ENCODE measurements at regions not wholly inside any gene's neighbourhood (a gene's known extent, or its start where the extent isn't known, plus 50 kb on each side); places are given as distances from the start of the nearest gene placed in this dataset.
"Not testable (repeated sequence)": the region's sequence is repeated elsewhere in the genome, so short reads cannot be mapped to it uniquely, and the experiment has no call there.

DNA sequence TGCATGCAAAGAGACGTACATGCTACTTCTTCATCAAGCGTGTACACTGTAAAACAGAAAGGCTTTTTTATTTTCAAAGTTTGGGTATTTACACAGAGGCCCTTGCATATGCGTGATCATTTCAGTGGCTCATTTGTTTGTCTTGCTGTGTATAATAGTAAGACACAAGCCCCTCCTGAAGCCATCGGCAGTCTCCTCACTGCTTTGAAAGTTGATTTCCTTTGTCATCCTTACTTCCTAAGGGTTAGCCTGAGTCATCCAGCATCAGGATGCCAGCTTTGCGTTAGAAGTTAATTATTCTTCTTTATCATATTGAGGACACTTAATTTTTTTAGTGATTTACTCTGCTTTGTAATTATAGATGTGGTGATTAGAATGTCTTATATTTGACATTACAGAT lies 72.5 kb upstream of the CTBP2 start:
- H3K36me3 ChIP-seq (ENCODE audit: insufficient read depth, low read length), result no peaks in the 10 kb centered on the region
- no peaks in the 10 kb centered on the region for H3K27me3 ChIP-seq (ENCODE audit: control insufficient read depth in 1 of 2, insufficient read depth in 2 of 2, low read length in 2 of 2)
- no peaks in the 10 kb centered on the region for H3K9me3 ChIP-seq (ENCODE audit: low read length)
- no peak overlapping the region for H3K9ac ChIP-seq (ENCODE audit: low read length)
- H3K4me1 ChIP-seq (ENCODE audit: insufficient read depth, low read length), result no peaks in the 10 kb centered on the region
- no peak overlapping the region for H3K4me3 ChIP-seq (ENCODE audit: low read depth in 1 of 2, low read length in 2 of 2)
- no peak overlapping the region for H3K27ac ChIP-seq (ENCODE audit: low read depth, low read length)

DNA sequence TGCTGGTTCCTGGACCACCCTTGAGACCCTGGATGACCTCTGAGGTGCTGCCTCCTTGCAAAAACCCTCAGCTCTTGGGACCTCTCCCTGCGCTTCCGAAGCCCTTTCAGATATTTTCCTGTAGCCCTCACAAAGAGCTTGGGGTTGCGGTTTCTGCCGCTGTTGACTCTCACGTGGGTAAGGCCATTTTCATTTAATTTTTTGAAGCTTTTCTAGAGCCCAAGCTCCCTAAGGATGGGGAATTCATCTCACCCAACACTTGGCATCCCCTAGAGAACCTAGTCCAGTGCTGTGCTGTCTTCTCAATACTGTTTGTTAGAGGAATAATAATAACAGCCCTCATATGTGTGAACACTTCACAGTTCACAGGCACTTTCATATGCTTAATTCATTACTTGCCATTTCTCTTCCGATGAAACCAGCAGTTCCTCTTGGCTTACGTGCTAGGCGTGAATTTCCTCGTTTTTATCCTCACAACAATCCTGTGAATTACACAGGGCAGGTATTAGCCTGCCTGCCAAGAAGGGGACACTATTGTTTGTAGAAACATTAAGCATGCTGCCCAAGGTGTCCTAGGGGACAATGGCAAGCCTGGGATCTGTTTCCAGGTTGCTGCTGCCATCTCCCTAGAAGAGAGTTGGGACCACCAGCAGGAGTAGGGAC lies 71.6 kb upstream of the CTBP2 start:
- Histone ChIP-seq H3K4me1 (ENCODE audit: insufficient read depth, low read length) (no peaks in the 10 kb centered on the region), H3K9ac (ENCODE audit: low read length) (no peak overlapping the region), H3K4me3 (ENCODE audit: low read depth in 1 of 2, low read length in 2 of 2) (no peak overlapping the region), H3K27me3 (ENCODE audit: control insufficient read depth in 1 of 2, insufficient read depth in 2 of 2, low read length in 2 of 2) (no peaks in the 10 kb centered on the region), H3K9me3 (ENCODE audit: low read length) (no peaks in the 10 kb centered on the region), H3K27ac (ENCODE audit: low read depth, low read length) (no peak overlapping the region), H3K36me3 (ENCODE audit: insufficient read depth, low read length) (no peaks in the 10 kb centered on the region)

DNA sequence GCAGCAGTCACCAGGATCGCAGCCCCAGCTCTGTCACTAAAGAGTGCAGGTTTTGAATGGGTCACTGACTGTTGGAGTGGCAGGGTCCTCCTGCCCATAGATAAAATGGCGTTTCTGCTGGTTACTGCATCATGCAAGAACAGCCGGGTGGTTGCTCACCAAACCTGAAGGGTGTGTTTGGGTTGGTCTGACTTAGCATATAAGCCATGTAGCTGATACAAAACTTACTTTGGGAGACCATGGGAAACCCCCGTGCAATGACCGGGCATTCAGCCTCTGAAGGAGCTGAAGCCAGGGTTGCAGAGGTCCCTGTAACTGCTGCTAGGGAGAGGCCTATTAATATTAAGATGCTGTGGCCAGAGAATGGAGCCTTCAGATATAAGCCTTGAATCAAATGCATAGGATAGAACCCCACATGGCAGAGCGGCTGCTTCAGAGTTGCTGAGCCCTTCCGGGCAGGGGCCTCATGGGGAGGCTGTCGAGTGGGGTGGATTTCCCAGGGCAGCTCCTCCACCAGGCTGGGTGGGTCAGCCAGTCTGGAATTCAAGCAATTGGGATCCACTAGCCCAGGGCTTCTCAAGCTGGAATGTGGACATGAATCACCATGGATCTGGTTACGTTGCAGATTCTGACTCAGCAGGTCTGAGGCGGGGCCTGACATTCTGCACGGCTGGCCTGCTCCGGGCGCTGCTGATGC lies 70.9 kb upstream of the CTBP2 start:
- no peaks in the 10 kb centered on the region for H3K36me3 ChIP-seq (ENCODE audit: insufficient read depth, low read length)
- no peak overlapping the region for H3K9ac ChIP-seq (ENCODE audit: low read length)
- no peak overlapping the region for H3K27ac ChIP-seq (ENCODE audit: low read depth, low read length)
- H3K4me1 ChIP-seq (ENCODE audit: insufficient read depth, low read length), result no peaks in the 10 kb centered on the region
- no peaks in the 10 kb centered on the region for H3K9me3 ChIP-seq (ENCODE audit: low read length)
- H3K27me3 ChIP-seq (ENCODE audit: control insufficient read depth in 1 of 2, insufficient read depth in 2 of 2, low read length in 2 of 2), result no peaks in the 10 kb centered on the region
- no peak overlapping the region for H3K4me3 ChIP-seq (ENCODE audit: low read depth in 1 of 2, low read length in 2 of 2)

DNA sequence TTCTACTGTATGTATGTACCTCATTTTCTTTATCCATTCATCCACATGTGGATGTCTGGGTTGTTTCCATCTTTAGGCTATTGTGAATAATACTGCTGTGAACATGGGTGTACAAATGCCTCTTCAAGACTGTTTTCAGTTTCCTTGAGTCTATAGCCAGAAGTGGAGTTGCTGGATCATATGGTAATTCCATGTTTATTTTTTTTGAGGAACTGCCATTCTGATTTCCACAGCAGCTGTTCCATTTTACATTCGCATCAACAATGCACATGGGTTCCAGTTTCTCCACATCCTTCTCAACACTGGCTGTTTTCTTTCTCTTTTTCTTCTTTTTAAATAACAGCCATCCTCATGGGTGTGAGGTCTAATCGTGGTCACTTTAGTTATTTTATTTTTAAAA lies 69.9 kb upstream of the CTBP2 start:
- no peaks in the 10 kb centered on the region for H3K36me3 ChIP-seq (ENCODE audit: insufficient read depth, low read length)
- H3K27ac ChIP-seq (ENCODE audit: low read depth, low read length), result no peak overlapping the region
- no peaks in the 10 kb centered on the region for H3K27me3 ChIP-seq (ENCODE audit: control insufficient read depth in 1 of 2, insufficient read depth in 2 of 2, low read length in 2 of 2)
- no peaks in the 10 kb centered on the region for H3K4me1 ChIP-seq (ENCODE audit: insufficient read depth, low read length)
- H3K4me3 ChIP-seq (ENCODE audit: low read depth in 1 of 2, low read length in 2 of 2), result no peak overlapping the region
- H3K9me3 ChIP-seq (ENCODE audit: low read length), result no peaks in the 10 kb centered on the region
- H3K9ac ChIP-seq (ENCODE audit: low read length), result no peak overlapping the region

DNA sequence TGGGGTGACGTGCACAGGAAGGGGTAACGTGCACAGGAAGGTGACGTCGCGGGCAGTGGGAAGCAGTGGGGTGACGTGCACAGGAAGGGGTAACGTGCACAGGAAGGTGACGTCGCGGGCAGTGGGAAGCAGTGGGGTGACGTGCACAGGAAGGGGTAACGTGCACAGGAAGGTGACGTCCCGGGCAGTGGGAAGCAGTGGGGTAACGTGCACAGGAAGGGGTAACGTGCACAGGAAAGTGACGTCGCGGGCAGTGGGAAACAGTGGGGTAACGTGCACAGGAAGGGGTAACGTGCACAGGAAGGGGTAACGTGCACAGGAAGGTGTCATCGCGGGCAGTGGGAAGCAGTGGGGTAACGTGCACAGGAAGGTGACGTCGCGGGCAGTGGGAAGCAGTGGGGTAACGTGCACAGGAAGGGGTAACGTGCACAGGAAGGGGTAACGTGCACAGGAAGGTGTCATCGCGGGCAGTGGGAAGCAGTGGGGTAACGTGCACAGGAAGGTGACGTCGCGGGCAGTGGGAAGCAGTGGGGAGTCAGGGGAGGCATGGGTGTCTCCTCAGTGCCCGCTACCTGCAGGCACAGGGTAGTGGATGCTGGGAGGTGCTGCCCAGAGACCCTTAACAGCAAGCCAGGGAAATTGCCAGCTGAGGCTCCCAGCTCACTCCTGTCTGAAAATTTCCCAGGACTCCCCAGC lies 68.0 kb upstream of the CTBP2 start:
- H3K27ac ChIP-seq (ENCODE audit: low read depth, low read length); H3K36me3 ChIP-seq (ENCODE audit: insufficient read depth, low read length); H3K9me3 ChIP-seq (ENCODE audit: low read length); H3K27me3 ChIP-seq (ENCODE audit: control insufficient read depth in 1 of 2, insufficient read depth in 2 of 2, low read length in 2 of 2); H3K4me3 ChIP-seq (ENCODE audit: low read depth in 1 of 2, low read length in 2 of 2); H3K9ac ChIP-seq (ENCODE audit: low read length); H3K4me1 ChIP-seq (ENCODE audit: insufficient read depth, low read length): not testable (repeated sequence)

DNA sequence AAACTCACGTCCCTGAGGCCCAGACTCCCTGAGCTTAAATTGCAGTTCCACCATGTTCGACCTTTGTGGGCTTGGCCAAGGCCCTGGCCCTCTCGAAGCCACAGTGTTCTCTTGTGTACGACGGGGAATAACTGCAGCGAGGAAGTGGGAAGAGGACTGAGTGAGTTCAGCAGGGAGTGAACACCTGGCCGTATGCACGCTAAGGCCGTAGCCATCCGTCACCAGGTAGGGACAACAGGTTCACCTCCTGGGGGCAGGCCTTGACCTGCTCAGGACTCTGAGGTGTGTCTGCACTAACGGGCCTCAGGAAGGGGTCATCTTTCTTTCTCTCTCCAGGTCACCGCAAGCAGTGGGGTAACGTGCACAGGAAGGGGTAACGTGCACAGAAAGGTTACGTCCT lies 67.2 kb upstream of the CTBP2 start:
- no peaks in the 10 kb centered on the region for H3K36me3 ChIP-seq (ENCODE audit: insufficient read depth, low read length)
- no peak overlapping the region for H3K9ac ChIP-seq (ENCODE audit: low read length)
- H3K4me1 ChIP-seq (ENCODE audit: insufficient read depth, low read length), result no peaks in the 10 kb centered on the region
- no peaks in the 10 kb centered on the region for H3K27me3 ChIP-seq (ENCODE audit: control insufficient read depth in 1 of 2, insufficient read depth in 2 of 2, low read length in 2 of 2)
- no peak overlapping the region for H3K27ac ChIP-seq (ENCODE audit: low read depth, low read length)
- H3K4me3 ChIP-seq (ENCODE audit: low read depth in 1 of 2, low read length in 2 of 2), result no peak overlapping the region
- H3K9me3 ChIP-seq (ENCODE audit: low read length), result no peaks in the 10 kb centered on the region

DNA sequence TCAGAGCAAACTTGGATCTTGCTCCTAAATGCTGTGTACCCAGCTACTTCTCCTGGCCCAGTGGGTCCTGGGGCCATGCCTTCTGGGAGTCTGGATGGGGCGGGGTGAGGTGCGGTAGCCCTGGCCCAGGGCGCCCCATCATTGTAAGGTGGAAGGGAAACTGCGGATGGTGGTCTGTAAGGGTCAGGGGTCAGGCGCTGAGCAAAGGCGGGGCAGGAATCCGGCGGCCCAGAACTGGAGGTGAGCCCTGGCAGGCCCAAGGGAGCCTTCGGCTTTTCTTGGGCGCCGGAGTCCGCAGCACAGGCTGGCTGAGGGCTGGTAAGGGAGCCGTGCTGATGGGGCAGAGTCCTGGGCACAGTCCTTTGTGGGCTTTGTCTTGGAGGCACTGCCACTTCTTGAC lies 66.5 kb upstream of the CTBP2 start:
- Histone ChIP-seq H3K9ac (ENCODE audit: low read length) (no peak overlapping the region), H3K9me3 (ENCODE audit: low read length) (no peaks in the 10 kb centered on the region), H3K36me3 (ENCODE audit: insufficient read depth, low read length) (no peaks in the 10 kb centered on the region), H3K27me3 (ENCODE audit: control insufficient read depth in 1 of 2, insufficient read depth in 2 of 2, low read length in 2 of 2) (no peaks in the 10 kb centered on the region), H3K27ac (ENCODE audit: low read depth, low read length) (no peak overlapping the region), H3K4me3 (ENCODE audit: low read depth in 1 of 2, low read length in 2 of 2) (no peak overlapping the region), H3K4me1 (ENCODE audit: insufficient read depth, low read length) (no peaks in the 10 kb centered on the region)

DNA sequence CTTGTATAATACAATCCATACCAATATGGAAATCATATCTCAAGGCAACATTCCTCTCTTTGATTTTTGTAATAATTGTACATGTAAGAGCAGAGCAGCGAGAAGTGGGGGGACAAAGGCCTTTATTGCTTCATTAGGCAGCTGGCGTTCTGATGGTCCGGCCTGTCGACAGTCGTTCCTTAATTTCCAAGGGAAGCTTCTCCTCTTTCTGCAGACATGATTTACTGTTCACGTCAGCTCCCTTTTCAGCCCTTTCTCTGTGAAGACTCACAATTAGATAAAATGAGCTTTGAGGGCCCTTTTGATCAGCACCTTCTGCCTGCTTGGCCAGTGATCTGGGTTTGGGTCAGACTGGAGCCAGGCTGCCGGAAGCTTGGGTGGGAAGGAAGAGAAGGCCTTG lies 65.6 kb upstream of the CTBP2 start:
- no peak overlapping the region for H3K4me3 ChIP-seq (ENCODE audit: low read depth in 1 of 2, low read length in 2 of 2)
- H3K4me1 ChIP-seq (ENCODE audit: insufficient read depth, low read length), result no peaks in the 10 kb centered on the region
- H3K36me3 ChIP-seq (ENCODE audit: insufficient read depth, low read length), result no peaks in the 10 kb centered on the region
- no peak overlapping the region for H3K9ac ChIP-seq (ENCODE audit: low read length)
- no peaks in the 10 kb centered on the region for H3K27me3 ChIP-seq (ENCODE audit: control insufficient read depth in 1 of 2, insufficient read depth in 2 of 2, low read length in 2 of 2)
- no peak overlapping the region for H3K27ac ChIP-seq (ENCODE audit: low read depth, low read length)
- H3K9me3 ChIP-seq (ENCODE audit: low read length), result no peaks in the 10 kb centered on the region

DNA sequence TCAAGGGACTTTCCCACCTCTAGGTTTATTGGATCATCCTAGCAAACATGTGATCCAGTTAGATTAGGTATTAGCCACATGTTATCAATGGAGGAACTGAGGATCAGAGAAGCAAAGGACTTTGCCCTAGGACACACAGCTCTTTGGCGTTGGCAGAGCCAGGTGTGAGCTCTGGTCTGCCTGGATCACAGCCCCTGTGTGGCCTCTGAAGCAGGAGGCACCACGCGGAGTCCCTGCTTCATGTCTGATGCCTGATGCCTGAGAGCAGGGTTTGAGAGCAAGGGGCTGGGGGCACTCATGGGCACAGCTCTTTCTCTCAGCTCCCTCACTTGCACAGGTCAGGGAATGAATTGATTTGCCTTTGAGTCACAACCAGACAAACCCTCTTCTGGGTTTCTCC lies 64.7 kb upstream of the CTBP2 start:
- H3K9ac ChIP-seq (ENCODE audit: low read length), result no peak overlapping the region
- no peaks in the 10 kb centered on the region for H3K4me1 ChIP-seq (ENCODE audit: insufficient read depth, low read length)
- H3K36me3 ChIP-seq (ENCODE audit: insufficient read depth, low read length), result no peaks in the 10 kb centered on the region
- H3K4me3 ChIP-seq (ENCODE audit: low read depth in 1 of 2, low read length in 2 of 2), result no peak overlapping the region
- no peaks in the 10 kb centered on the region for H3K27me3 ChIP-seq (ENCODE audit: control insufficient read depth in 1 of 2, insufficient read depth in 2 of 2, low read length in 2 of 2)
- H3K27ac ChIP-seq (ENCODE audit: low read depth, low read length), result no peak overlapping the region
- H3K9me3 ChIP-seq (ENCODE audit: low read length), result no peaks in the 10 kb centered on the region

DNA sequence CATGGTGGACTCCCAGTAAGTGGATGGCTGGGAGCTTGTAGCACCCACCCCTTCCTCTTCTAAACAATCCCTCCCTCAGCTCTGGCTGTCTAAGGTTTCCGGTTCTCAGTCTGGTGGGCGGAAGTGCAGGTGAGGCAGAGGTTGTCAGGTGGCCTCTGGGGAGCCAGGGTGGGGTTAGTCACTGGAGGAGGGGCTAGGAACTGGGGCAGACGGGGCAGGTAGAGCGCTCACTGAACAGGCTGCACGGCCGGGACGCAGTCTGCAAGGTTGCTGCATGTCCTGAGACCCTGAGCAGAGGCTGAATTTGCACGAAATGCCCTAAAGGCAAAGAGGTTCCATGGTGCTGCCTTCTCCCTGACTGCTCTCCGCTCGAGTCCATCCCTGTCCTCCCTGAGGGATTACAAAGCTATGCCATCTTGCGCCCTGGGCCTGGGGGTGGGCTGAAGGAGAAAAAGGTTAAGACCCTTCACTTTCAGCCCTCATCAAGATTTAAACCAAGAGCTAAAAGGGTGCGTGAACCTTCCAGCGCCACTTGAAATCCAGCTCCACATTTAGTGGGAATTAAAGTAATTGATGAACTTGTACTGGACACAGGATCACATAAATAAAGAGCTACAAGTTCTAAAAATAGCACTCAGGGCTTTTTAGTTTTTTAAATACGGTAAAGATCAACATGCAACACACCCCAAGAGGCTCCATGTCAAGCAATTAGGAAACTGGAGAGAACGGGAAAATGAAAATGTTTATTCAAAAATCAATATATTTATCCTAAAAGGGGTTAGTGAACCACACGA lies 62.3 kb upstream of the CTBP2 start:
- Histone ChIP-seq H3K36me3 (ENCODE audit: insufficient read depth, low read length) (no peaks in the 10 kb centered on the region), H3K4me1 (ENCODE audit: insufficient read depth, low read length) (no peaks in the 10 kb centered on the region), H3K9me3 (ENCODE audit: low read length) (no peaks in the 10 kb centered on the region), H3K4me3 (ENCODE audit: low read depth in 1 of 2, low read length in 2 of 2) (no peak overlapping the region), H3K9ac (ENCODE audit: low read length) (no peak overlapping the region), H3K27me3 (ENCODE audit: control insufficient read depth in 1 of 2, insufficient read depth in 2 of 2, low read length in 2 of 2) (no peaks in the 10 kb centered on the region), H3K27ac (ENCODE audit: low read depth, low read length) (no peak overlapping the region)

DNA sequence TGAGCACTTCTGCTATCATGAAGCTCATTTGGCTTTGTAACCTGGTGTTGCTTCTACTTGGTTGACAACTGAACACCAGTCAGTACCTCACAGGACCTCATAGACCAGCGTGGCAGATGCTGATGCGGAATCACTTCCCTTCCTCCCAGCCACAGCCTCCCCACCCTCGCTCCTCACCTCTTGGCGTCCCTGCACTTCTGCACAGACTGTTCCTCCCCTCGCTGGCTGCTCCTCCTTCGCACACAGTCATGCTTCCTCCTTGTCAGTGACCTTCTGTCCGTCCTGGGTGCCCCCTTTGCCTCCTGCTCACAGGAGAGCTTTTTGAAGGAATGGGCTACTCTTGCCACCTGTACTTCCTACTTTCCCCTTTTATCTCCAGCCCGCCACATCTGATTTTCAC lies 61.4 kb upstream of the CTBP2 start:
- no peaks in the 10 kb centered on the region for H3K27me3 ChIP-seq (ENCODE audit: control insufficient read depth in 1 of 2, insufficient read depth in 2 of 2, low read length in 2 of 2)
- no peak overlapping the region for H3K4me3 ChIP-seq (ENCODE audit: low read depth in 1 of 2, low read length in 2 of 2)
- H3K36me3 ChIP-seq (ENCODE audit: insufficient read depth, low read length), result no peaks in the 10 kb centered on the region
- no peaks in the 10 kb centered on the region for H3K4me1 ChIP-seq (ENCODE audit: insufficient read depth, low read length)
- H3K27ac ChIP-seq (ENCODE audit: low read depth, low read length), result no peak overlapping the region
- no peak overlapping the region for H3K9ac ChIP-seq (ENCODE audit: low read length)
- no peaks in the 10 kb centered on the region for H3K9me3 ChIP-seq (ENCODE audit: low read length)

Data from muscle layer of colon (tissue), 2 donors.